Esophagus (tissue), 2 donors: ENCODE measurements at regions not wholly inside any gene's neighbourhood (a gene's known extent, or its start where the extent isn't known, plus 50 kb on each side); places are given as distances from the start of the nearest gene placed in this dataset.
"Not testable (repeated sequence)": the region's sequence is repeated elsewhere in the genome, so short reads cannot be mapped to it uniquely, and the experiment has no call there.

Experiments
- H3K27ac ChIP-seq, 2 donors: one replicate each; pipeline ENCODE4 v1.5.1; 2013; ENCODE audit warnings: low read depth in 2 of 2, mild to moderate bottlenecking in 2 of 2, inconsistent platforms in 1 of 2, low read length in 1 of 2, moderate library complexity in 1 of 2
- H3K27me3 ChIP-seq, 2 donors: one replicate each; pipeline ENCODE4 v1.6.1; 2013; ENCODE audit warnings: low read length in 2 of 2, control low read depth in 1 of 2, mild to moderate bottlenecking in 1 of 2; ENCODE audit not compliant: insufficient read depth in 2 of 2, control insufficient read depth in 1 of 2
- H3K36me3 ChIP-seq, 2 donors: one replicate each; pipeline ENCODE4 v1.6.1; 2013; ENCODE audit warnings: low read length in 1 of 2; ENCODE audit not compliant: control insufficient read depth in 2 of 2, insufficient read depth in 2 of 2
- H3K4me1 ChIP-seq, 2 donors: one replicate each; pipeline ENCODE4 v1.6.1; 2013; ENCODE audit warnings: low read length in 1 of 2; ENCODE audit not compliant: control insufficient read depth in 2 of 2, insufficient read depth in 2 of 2
- H3K4me3 ChIP-seq, 2 donors: one replicate each; pipeline ENCODE4 v1.5.1; 2013; ENCODE audit warnings: low read length in 2 of 2, mild to moderate bottlenecking in 2 of 2, low read depth in 1 of 2, moderate library complexity in 1 of 2
- H3K9me3 ChIP-seq, 2 donors: one replicate each; pipeline ENCODE4 v1.6.1; 2013; ENCODE audit warnings: mild to moderate bottlenecking in 2 of 2, low read depth in 1 of 2, low read length in 1 of 2, moderate library complexity in 1 of 2; ENCODE audit not compliant: control insufficient read depth in 2 of 2, insufficient read depth in 1 of 2
- WGBS, 2 donors: extraction: QIAGEN DNeasy Blood & Tissue Kit; methylation state at CpG; one replicate each; pipeline ENCODE4 v1.1.7; 2013; 5-methylcytosine and 5-hydroxymethylcytosine counted together
- donor health status: healthy with polysubstance abuse.
- donor health status: Bipolar disorder and iron deficiency.

DNA sequence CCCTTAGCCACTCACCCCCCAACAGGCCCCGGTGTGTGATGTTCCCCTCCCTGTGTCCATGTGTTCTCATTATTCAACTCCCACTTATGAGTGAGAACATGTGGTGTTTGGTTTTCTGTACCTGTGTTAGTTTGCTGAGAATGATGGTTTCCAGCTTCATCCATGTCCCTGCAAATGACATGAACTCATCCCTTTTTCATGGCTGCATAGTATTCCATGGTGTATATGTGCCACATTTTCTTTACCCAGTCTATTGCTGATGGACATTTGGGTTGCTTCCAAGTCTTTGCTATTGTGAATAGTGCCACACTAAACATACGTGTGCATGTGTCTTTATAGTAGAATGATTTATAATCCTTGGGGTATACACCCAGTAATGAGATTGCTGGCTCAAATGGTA lies 605.7 kb downstream of the EBF1 start:
- not testable (repeated sequence) for H3K4me3 ChIP-seq, H3K27me3 ChIP-seq, H3K36me3 ChIP-seq, H3K27ac ChIP-seq, H3K9me3 ChIP-seq, H3K4me1 ChIP-seq
- 89 to 94% methylated on average over 2 of the region's 2 CpGs for WGBS, 2 donors

DNA sequence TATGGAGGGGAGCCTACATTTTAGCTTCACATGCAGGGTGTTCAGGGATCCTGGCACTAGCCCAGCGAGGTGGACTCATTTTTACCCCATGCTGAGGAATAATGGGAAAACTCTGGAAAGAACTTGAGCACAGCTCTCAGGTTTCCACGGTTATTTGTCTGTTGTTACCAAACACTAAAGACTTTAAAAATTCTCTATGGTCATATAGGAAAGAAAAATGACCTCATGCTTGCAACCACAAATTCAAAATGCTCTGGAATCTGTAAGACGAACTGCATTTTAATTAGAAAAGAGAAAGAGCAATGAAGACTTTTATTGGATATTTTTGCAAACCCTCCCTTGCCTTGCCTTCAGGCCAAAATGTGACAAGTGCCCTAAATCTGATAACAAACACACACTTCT lies 606.9 kb downstream of the EBF1 start:
- no peak overlapping the region for H3K27ac ChIP-seq
- no peaks in the 10 kb centered on the region for H3K27me3 ChIP-seq
- H3K36me3 ChIP-seq, result no peaks in the 10 kb centered on the region
- no peaks in the 10 kb centered on the region for H3K4me1 ChIP-seq
- 65 to 66% methylated on average over 3 of the region's 3 CpGs for WGBS, 2 donors
- no peak overlapping the region for H3K4me3 ChIP-seq
- H3K9me3 ChIP-seq, result no peaks in the 10 kb centered on the region

DNA sequence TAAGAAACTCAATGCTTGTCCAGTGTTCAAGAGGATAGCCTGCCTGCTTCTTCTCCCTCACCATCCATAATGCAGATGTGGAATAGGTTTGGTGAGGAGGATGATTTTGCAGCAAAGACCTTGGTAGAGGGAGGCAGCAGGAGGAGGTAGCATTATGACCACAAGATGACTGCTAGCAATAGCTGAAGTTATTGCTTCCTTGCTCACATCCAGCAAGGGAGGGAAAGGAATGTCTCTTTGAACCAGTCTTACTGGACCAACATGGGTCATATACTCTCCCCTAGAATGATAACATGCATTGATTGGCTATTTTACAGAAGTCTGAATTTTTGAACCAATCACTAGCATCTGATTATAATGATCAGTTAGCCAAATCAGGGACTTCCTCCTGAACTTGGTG lies 607.6 kb downstream of the EBF1 start:
- no peaks in the 10 kb centered on the region for H3K27me3 ChIP-seq
- no peak overlapping the region for H3K4me3 ChIP-seq
- H3K27ac ChIP-seq, result no peak overlapping the region
- H3K4me1 ChIP-seq, result no peaks in the 10 kb centered on the region
- H3K36me3 ChIP-seq, result no peaks in the 10 kb centered on the region
- H3K9me3 ChIP-seq, result no peaks in the 10 kb centered on the region

DNA sequence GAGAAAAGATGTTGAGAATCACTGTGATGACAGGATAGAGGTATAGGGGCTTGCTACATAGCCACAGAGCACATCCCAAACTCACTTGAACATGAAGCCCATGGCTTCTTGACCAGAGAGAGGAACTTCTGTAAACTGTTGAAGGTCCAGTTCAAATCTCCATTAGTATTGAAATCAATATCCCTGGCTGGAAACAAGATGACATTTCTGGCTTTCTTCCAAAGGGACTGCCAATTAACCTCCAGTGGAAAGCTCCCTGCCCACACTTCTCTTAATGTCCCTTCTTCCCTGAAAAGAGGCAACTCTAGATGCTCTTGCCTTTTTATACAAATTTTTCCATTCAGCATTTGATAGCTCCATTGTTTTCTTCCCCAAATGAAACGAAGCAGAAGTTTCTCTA lies 612.1 kb downstream of the EBF1 start:
- H3K27ac ChIP-seq, result no peak overlapping the region

DNA sequence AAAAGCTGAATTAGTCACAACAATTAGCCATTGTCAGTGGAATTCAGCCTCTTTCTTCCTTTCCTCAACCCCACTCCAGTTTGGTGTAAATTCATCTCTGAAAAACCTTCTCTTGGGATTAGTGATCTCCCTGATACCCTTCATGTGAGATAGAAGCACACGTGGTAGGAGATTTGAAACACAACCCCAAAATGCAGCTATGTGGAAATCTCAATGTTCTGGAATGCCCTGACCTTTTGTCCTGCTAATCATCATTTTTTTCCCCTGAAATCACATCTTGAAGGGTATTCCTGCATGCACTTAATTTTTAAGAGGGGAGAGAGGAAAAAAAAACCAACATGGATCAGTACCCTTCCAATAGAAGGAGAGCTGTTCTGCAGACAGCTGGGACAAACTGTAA lies 612.6 kb downstream of the EBF1 start:
- Histone ChIP-seq H3K36me3 (no peaks in the 10 kb centered on the region), H3K9me3 (no peaks in the 10 kb centered on the region), H3K27me3 (no peaks in the 10 kb centered on the region), H3K4me3 (no peak overlapping the region), H3K4me1 (peaks cover 0 to 6% of the 10 kb centered on the region in 2 donors), H3K27ac (no peak overlapping the region)
- WGBS, 2 donors, result 68 to 79% methylated on average over 1 of the region's 1 CpG

More for the DNA sequence above, 612.1 kb downstream of the EBF1 start:
- WGBS, 2 donors, result 30 to 34% methylated on average over 1 of the region's 1 CpG
- H3K4me1 ChIP-seq, result peaks cover 0 to 6% of the 10 kb centered on the region in 2 donors
- no peaks in the 10 kb centered on the region for H3K36me3 ChIP-seq
- H3K4me3 ChIP-seq, result no peak overlapping the region
- H3K27me3 ChIP-seq, result no peaks in the 10 kb centered on the region
- no peaks in the 10 kb centered on the region for H3K9me3 ChIP-seq

DNA sequence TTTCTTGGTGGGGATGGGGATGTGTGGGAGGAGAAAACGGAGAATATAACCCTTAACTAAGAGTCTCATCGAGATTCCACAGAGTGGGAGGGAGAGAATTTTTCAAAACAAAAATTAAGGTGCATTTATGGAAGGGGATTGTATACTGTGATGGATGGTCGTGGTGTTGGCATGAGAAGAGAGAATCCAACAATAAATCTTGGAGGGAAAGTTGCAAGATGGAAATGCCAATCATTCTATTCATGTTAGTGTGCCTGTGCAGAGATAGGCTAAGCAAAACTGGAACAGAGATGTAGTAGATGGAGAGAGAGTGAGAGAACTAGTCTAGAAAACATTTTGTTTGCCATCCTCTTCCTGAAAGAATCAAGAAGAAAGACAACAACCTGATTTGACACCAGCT lies 613.1 kb downstream of the EBF1 start:
- no peaks in the 10 kb centered on the region for H3K9me3 ChIP-seq
- no peak overlapping the region for H3K27ac ChIP-seq
- H3K4me1 ChIP-seq, result peaks cover 0 to 6% of the 10 kb centered on the region in 2 donors
- H3K36me3 ChIP-seq, result no peaks in the 10 kb centered on the region
- H3K4me3 ChIP-seq, result no peak overlapping the region
- WGBS, 2 donors, result 58 to 64% methylated on average over 3 of the region's 3 CpGs
- no peaks in the 10 kb centered on the region for H3K27me3 ChIP-seq

DNA sequence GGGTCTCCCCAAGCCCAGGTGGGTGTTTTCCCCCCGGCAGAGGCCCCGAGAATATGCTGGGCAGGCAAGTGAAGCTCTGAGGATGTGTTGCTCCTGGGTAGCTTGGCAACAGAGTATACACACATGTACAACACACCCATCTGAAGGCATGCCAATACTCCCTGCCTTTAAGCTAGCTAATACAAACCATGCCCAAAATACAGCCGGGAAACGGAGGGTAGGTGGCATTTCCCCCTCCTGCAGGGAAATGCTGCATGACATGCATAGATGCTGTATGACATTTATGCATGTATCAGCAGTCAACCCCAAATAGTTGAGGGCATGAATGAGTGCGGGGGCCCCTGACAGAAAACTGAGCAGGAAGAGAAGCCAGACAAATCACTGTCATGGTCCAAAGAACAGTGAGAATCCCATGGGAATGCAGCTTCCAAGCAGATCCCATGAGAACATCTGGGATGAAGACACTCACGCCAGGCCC lies 614.1 kb downstream of the EBF1 start:
- Histone ChIP-seq H3K9me3 (no peaks in the 10 kb centered on the region), H3K36me3 (no peaks in the 10 kb centered on the region), H3K27ac (no peak overlapping the region), H3K4me3 (no peak overlapping the region), H3K27me3 (no peaks in the 10 kb centered on the region), H3K4me1 (peaks cover 0 to 6% of the 10 kb centered on the region in 2 donors)
- 26 to 49% methylated on average over 6 of the region's 6 CpGs for WGBS, 2 donors

DNA sequence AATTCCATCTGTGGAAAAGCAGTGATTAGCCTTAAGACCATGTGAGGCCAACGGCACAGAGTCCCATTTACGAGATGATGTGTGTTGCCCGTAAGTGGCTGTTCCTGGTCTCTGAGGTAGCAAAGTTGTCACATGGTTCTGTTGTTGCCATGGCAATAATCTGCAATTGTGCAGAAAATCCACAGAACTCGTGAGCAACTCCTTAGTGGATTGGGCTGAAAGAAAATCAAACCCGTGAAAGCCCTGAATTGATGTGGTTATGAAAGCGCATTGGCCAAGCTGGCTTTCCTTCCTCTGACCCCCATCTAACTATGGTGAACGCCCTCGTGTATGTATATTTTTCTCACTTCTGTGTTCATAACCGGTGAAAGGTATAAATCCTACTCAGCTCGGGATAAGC lies 614.7 kb downstream of the EBF1 start:
- Histone ChIP-seq H3K27ac (peak overlapping the region in 1 of 2 donors; percentile 21), H3K27me3 (no peaks in the 10 kb centered on the region), H3K4me3 (no peak overlapping the region), H3K36me3 (no peaks in the 10 kb centered on the region), H3K9me3 (no peaks in the 10 kb centered on the region), H3K4me1 (peaks cover 0 to 6% of the 10 kb centered on the region in 2 donors)
- WGBS, 2 donors, result 53 to 65% methylated on average over 10 of the region's 10 CpGs

DNA sequence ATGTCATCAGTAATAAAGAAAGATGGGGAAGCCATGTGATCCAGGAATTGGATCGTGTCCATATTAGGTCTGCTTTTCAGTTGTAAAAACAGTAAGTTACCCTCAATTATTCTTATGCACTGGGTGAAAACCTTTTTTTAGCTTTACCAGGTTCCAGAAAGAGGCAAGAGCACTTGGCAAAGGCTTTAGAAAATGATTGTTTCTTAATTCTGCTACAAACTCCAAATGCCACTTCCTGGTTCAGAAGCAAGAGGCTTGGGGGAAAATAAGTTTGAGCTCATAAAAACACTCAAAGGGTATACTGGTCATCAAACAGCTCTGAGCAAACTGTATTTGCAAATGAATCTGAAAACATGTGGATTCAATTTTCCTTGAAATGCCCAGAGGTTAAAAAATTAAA lies 615.6 kb downstream of the EBF1 start:
- Histone ChIP-seq H3K27me3 (no peaks in the 10 kb centered on the region), H3K4me3 (no peak overlapping the region), H3K9me3 (no peaks in the 10 kb centered on the region), H3K4me1 (peaks cover 0 to 6% of the 10 kb centered on the region in 2 donors), H3K27ac (no peak overlapping the region), H3K36me3 (no peaks in the 10 kb centered on the region)
- WGBS, 2 donors, result 36 to 51% methylated on average over 1 of the region's 1 CpG

DNA sequence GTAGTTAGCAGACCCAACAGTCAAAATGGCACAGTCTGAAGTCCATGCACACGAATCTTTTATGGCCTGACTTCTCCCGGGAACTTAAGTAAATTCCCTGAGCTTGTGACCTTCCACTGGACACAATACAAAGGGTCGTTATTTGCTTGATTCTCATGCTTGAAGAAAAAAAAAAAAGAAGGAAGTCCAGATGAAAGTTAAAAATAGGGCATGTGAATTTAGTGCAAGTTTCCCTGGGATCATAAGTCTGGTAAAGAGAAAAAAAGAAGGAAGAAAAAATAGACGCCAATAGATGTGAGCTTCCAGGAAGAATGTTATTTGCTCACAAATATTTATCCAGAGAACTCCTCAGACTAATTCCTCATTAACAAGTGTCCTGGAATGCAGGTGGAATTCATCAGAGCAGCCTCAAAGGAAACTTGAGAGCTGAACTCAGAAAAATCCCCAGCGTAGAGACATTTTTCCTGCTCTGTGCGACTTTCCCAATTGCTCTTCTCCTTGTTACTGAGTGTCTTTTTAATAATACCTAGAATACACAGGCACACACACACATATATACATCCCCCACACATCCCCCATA lies 616.3 kb downstream of the EBF1 start:
- H3K27me3 ChIP-seq, result no peaks in the 10 kb centered on the region
- no peak overlapping the region for H3K4me3 ChIP-seq
- H3K9me3 ChIP-seq, result no peaks in the 10 kb centered on the region
- H3K4me1 ChIP-seq, result peaks cover 0 to 6% of the 10 kb centered on the region in 2 donors
- no peaks in the 10 kb centered on the region for H3K36me3 ChIP-seq
- 44 to 52% methylated on average over 6 of the region's 6 CpGs for WGBS, 2 donors
- no peak overlapping the region for H3K27ac ChIP-seq
